ENCODE measurements at regions not wholly inside any gene's neighbourhood (a gene's known extent, or its start where the extent isn't known, plus 50 kb on each side); places are given as distances from the start of the nearest gene placed in this dataset.

- TF ChIP-seq CTCF (IDR thresholded peaks at IDR 0.05; ENCODE audit: low read depth, low read length) = no peak
- no peak overlapping the region for H3K4me3 ChIP-seq (ENCODE audit: low read depth, low read length)
These were observed 197.3 kb upstream of the WSCD1 start for GRCh38 chr17:5872831-5873230.

GRCh38 chr17:5873781-5874180, 196.4 kb upstream of the WSCD1 start:
- TF ChIP-seq CTCF (IDR thresholded peaks at IDR 0.05; ENCODE audit: low read depth, low read length) = no peak
- H3K4me3 ChIP-seq (ENCODE audit: low read depth, low read length) = no peak overlapping the region

DNA sequence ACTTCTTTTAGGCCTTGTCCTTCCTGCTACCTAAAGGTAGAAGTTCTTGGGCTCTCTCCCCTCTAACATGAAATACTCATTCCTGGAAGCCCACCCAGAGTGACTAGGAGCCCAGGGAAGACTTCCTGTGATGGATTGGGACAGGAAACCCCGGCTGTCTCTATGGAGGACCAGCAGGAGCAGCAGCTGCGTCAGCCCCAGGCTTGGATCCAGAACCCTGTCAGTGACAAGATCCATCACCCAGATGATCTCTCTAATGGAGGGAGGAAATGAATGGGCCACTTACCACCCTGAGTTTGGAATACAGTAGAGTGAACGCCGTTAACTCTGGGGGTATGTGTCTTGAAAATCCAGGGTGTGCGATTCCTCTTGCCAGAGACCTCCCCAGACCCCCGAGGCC, 195.7 kb upstream of the WSCD1 start:
- no peak for TF ChIP-seq CTCF (IDR thresholded peaks at IDR 0.05; ENCODE audit: low read depth, low read length)
- no peak overlapping the region for H3K4me3 ChIP-seq (ENCODE audit: low read depth, low read length)

GRCh38 chr17:5877366-5877765, 192.8 kb upstream of the WSCD1 start:
- H3K4me3 ChIP-seq (ENCODE audit: low read depth, low read length) = no peak overlapping the region
- TF ChIP-seq CTCF (IDR thresholded peaks at IDR 0.05; ENCODE audit: low read depth, low read length) = no peak

- H3K4me3 ChIP-seq (ENCODE audit: low read depth, low read length) = no peak overlapping the region
- TF ChIP-seq CTCF (IDR thresholded peaks at IDR 0.05; ENCODE audit: low read depth, low read length) = no peak
These were observed 192.2 kb upstream of the WSCD1 start for GRCh38 chr17:5877948-5878347.

DNA sequence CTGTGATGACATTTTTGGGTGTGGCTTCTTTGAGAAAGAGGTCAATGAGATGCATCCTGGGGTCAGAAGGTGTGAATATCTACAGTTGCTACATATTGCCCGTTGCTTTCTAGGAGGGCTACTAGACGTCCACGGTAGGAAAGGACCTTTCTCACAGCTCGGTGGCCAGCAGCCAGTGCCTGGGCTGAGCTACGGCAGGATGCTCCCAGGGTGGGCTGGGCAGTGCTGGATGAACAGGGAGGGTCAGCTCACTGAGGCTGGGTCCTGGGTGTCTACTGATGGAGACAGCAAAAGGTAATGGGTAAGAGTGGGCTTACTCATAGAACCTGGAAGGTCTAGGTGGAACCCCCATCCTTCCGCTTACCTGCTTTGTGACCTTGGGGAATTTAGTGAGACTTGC, 188.3 kb upstream of the WSCD1 start:
- no peak overlapping the region for H3K4me3 ChIP-seq (ENCODE audit: low read depth, low read length)
- TF ChIP-seq CTCF (IDR thresholded peaks at IDR 0.05; ENCODE audit: low read depth, low read length) = no peak

- H3K4me3 ChIP-seq (ENCODE audit: low read depth, low read length) = no peak overlapping the region
- no peak for TF ChIP-seq CTCF (IDR thresholded peaks at IDR 0.05; ENCODE audit: low read depth, low read length)
These were observed 186.2 kb upstream of the WSCD1 start for GRCh38 chr17:5883775-5884665.

Measured in WI38 (cell line).